Esophagus muscularis mucosa (tissue), 4 donors: ENCODE measurements at regions not wholly inside any gene's neighbourhood (a gene's known extent, or its start where the extent isn't known, plus 50 kb on each side); places are given as distances from the start of the nearest gene placed in this dataset.

ENCODE experiments used
- DNase-seq: peaks from one replicate; pipeline ENCODE4 v3.0.0-alpha.2; 2017; ENCODE audit errors: extremely low spot score
- H3K27ac ChIP-seq, 4 donors: fragments of 200-600 bp; sonication (generic); replicated peaks in 1 of 4; 1 replicate in 3 of 4; 2 replicates in 1 of 4; pipeline ENCODE4 v1.5.1; 2016 to 2019; ENCODE audit warnings: mild to moderate bottlenecking in 1 of 4
- H3K27me3 ChIP-seq, 4 donors: fragments of 200-600 bp; sonication (generic); one replicate each; pipeline versions ENCODE4 v1.5.1 to v1.6.0; 2016 to 2019
- H3K36me3 ChIP-seq, 4 donors: fragments of 200-600 bp; sonication (generic); one replicate each; pipeline ENCODE4 v1.5.1; 2016 to 2019
- H3K4me1 ChIP-seq, 4 donors: fragments of 200-600 bp; sonication (generic); one replicate each; pipeline ENCODE4 v1.5.1; 2016 to 2019
- H3K4me3 ChIP-seq, 4 donors: fragments of 200-600 bp; sonication (generic); 1 replicate in 2 of 4; 2 replicates in 2 of 4; pipeline ENCODE4 v1.5.1; 2016 to 2019; ENCODE audit warnings: mild to moderate bottlenecking in 4 of 4, moderate library complexity in 1 of 4
- H3K9me3 ChIP-seq, 4 donors: fragments of 200-600 bp; sonication (generic); 1 replicate in 3 of 4; 2 replicates in 1 of 4; pipeline ENCODE4 v1.5.1; 2016 to 2019
- CTCF ChIP-seq, 3 experiments: fragments of 200-600 bp in 2 of 3; fragments of 450-650 bp in 1 of 3; sonication (generic) in 2 of 3; IDR thresholded peaks; one replicate each; pipeline ENCODE4 v1.5.1; 2017 to 2019; ENCODE audit warnings: antibody characterized with exemption in 3 of 3, mild to moderate bottlenecking in 2 of 3, moderate library complexity in 1 of 3
- EP300 ChIP-seq: sonication (generic); formaldehyde crosslinking; IDR thresholded peaks from one replicate; pipeline ENCODE4 v1.6.1; 2017; ENCODE audit warnings: antibody characterized with exemption
- POLR2A ChIP-seq: fragments of 450-650 bp; IDR thresholded peaks from one replicate; pipeline ENCODE4 v1.6.1; 2017; ENCODE audit warnings: antibody characterized with exemption, moderate library complexity, mild to moderate bottlenecking, low read depth
- POLR2AphosphoS5 ChIP-seq, 2 donors: sonication (generic); formaldehyde crosslinking; IDR thresholded peaks; one replicate each; pipeline ENCODE4 v1.6.1; 2017; ENCODE audit warnings: antibody characterized with exemption in 2 of 2
- WGBS: methylation state at CpG from one replicate; pipeline ENCODE4 v1.1.5; 2018; 5-methylcytosine and 5-hydroxymethylcytosine counted together
- intact Hi-C: fragments of 100-400 bp; cut with DNase I; formaldehyde crosslinking; loops from one replicate; pipeline ENCODE4 v1.15.1; 2023

GRCh38 chr6:56401477-56402070 is 154.2 kb upstream of the COL21A1 start:
- DNase-seq: no peak
- H3K4me1 ChIP-seq: peaks cover 4 to 16% (median 14%) of the 10 kb centered on the region in 4 donors

GRCh38 chr6:56400273-56400672 is 152.9 kb upstream of the COL21A1 start:
- no peak for DNase-seq

More at GRCh38 chr6:56401477-56402070, 154.2 kb upstream of the COL21A1 start:
- intact Hi-C loops: no loop called here
- Histone ChIP-seq H3K9me3 (peaks cover 0 to 6% (median 0%) of the 10 kb centered on the region in 4 donors), H3K27ac (no peak overlapping the region), H3K36me3 (no peaks in the 10 kb centered on the region), H3K27me3 (no peaks in the 10 kb centered on the region), H3K4me3 (no peak overlapping the region)
- TF ChIP-seq POLR2A (no peak), CTCF (IDR thresholded peaks at IDR 0.05) (no peak), EP300 (no peak), POLR2AphosphoS5 (IDR thresholded peaks at IDR 0.05) (no peak)
- WGBS: 100% methylated on average over 1 of the region's 1 CpG

GRCh38 chr6:56399672-56400263 is 152.4 kb upstream of the COL21A1 start:
- H3K9me3 ChIP-seq: peaks cover 0 to 6% (median 0%) of the 10 kb centered on the region in 4 donors
- 87% methylated on average over 10 of the region's 10 CpGs for WGBS
- peaks cover 4 to 16% (median 14%) of the 10 kb centered on the region in 4 donors for H3K4me1 ChIP-seq
- intact Hi-C loops: no loop called here
- H3K27me3 ChIP-seq: no peaks in the 10 kb centered on the region
- no peaks in the 10 kb centered on the region for H3K36me3 ChIP-seq
- no peak for DNase-seq
- no peak overlapping the region for H3K27ac ChIP-seq
- TF ChIP-seq POLR2A: no peak
- TF ChIP-seq POLR2AphosphoS5 (IDR thresholded peaks at IDR 0.05): no peak
- TF ChIP-seq EP300: no peak
- no peak for TF ChIP-seq CTCF (IDR thresholded peaks at IDR 0.05)
- H3K4me3 ChIP-seq: no peak overlapping the region

More at GRCh38 chr6:56400273-56400672, 152.9 kb upstream of the COL21A1 start:
- whole genome bisulfite sequencing: 67% methylated on average over 4 of the region's 4 CpGs
- no peak overlapping the region for H3K27ac ChIP-seq
- TF ChIP-seq POLR2A: no peak
- TF ChIP-seq CTCF (IDR thresholded peaks at IDR 0.05): no peak
- no peak for TF ChIP-seq EP300
- intact Hi-C loops: no loop called here
- H3K4me3 ChIP-seq: no peak overlapping the region
- H3K9me3 ChIP-seq: peaks cover 0 to 6% (median 0%) of the 10 kb centered on the region in 4 donors
- peaks cover 4 to 16% (median 14%) of the 10 kb centered on the region in 4 donors for H3K4me1 ChIP-seq
- no peaks in the 10 kb centered on the region for H3K36me3 ChIP-seq
- no peaks in the 10 kb centered on the region for H3K27me3 ChIP-seq

GRCh38 chr6:56399250-56399671 is 151.9 kb upstream of the COL21A1 start:
- no peaks in the 10 kb centered on the region for H3K27me3 ChIP-seq
- peaks cover 0 to 6% (median 0%) of the 10 kb centered on the region in 4 donors for H3K9me3 ChIP-seq
- H3K27ac ChIP-seq: no peak overlapping the region
- no peak for DNase-seq
- TF ChIP-seq POLR2AphosphoS5 (IDR thresholded peaks at IDR 0.05) (no peak), CTCF (IDR thresholded peaks at IDR 0.05) (no peak), EP300 (no peak), POLR2A (no peak)
- H3K4me3 ChIP-seq: no peak overlapping the region
- WGBS: 89% methylated on average over 2 of the region's 2 CpGs
- intact Hi-C loops: no loop called here
- no peaks in the 10 kb centered on the region for H3K36me3 ChIP-seq
- H3K4me1 ChIP-seq: peaks cover 4 to 13% (median 12%) of the 10 kb centered on the region in 4 donors
